HG03432 (cell line): ENCODE measurements at regions not wholly inside any gene's neighbourhood (a gene's known extent, or its start where the extent isn't known, plus 50 kb on each side); places are given as distances from the start of the nearest gene placed in this dataset.
"Not testable (repeated sequence)": the region's sequence is repeated elsewhere in the genome, so short reads cannot be mapped to it uniquely, and the experiment has no call there.

ENCODE experiments used
- ATAC-seq: cut with Tn5 transposase; IDR thresholded peaks from one replicate; pipeline ENCODE4 v1.9.1; 2021; ENCODE audit warnings: mild to moderate bottlenecking, moderate library complexity; ENCODE audit not compliant: unreplicated experiment

DNA sequence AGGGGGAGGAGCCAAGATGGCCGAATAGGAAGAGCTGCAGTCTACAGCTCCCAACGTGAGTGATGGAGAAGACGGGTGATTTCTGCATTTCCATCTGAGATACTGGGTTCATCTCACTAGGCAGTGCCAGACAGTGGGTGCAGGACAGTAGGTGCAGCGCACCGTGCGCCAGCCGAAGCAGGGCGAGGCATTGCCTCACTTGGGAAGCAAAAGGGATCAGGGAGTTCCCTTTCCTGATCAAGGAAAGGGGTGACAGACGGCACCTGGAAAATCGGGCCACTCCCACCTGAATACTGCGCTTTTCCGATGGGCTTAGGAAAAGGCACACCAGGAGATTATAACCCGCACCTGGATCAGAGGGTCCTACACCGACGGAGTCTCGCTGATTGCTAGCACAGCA is 121.1 kb upstream of the SESTD1 start:
- not testable (repeated sequence) for ATAC-seq

GRCh38 chr2:179383975-179384374 is 119.3 kb upstream of the SESTD1 start:
- ATAC-seq = no peak

- no peak for ATAC-seq
These were observed 112.7 kb upstream of the SESTD1 start for GRCh38 chr2:179377296-179377695.

GRCh38 chr2:179376881-179377280 is 112.2 kb upstream of the SESTD1 start:
- no peak for ATAC-seq

GRCh38 chr2:179373816-179374215 is 109.2 kb upstream of the SESTD1 start:
- no peak for ATAC-seq

- ATAC-seq = not testable (repeated sequence)
These were observed 100.9 kb upstream of the SESTD1 start for GRCh38 chr2:179365561-179365960.

DNA sequence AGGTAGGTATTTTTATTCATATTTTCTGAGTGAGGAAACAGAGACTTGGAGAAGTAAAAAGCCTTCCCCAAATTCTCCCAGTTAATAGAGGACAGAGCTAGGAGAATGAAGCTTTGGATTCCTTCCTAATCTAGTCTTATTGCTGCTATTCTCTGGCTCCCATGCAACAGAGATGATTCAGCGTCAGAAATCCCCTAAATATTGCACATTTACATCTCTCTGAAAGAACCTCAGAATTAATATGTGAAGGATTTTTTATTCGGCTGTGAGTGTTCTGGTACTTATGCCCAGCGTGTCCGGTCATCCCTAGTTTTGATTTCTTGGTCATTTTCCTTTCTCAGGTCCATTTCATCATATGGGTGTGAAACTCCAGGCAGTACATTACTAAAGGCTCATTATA is 91.2 kb upstream of the SESTD1 start:
- no peak for ATAC-seq

- ATAC-seq = no peak
These were observed 90.3 kb upstream of the SESTD1 start for GRCh38 chr2:179354739-179355537.

DNA sequence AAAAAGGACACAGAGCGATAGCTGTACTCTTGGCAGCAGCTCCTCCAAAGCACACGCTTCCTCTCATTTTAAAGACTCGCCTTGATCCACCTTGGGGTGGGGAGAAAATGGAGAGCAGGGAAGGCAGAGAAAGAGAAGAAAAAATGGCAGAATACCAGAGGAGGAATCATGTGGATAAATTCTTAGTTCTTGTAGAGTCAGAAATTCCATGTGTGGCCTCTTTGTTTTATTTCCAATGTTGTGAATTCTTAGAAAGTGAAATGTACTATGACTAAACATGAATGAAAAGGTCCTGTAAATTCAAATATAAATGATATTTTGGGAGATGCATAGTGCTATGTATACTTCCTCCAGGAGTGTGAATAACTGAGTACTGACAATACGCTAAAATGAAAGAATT is 89.7 kb upstream of the SESTD1 start:
- ATAC-seq = no peak

DNA sequence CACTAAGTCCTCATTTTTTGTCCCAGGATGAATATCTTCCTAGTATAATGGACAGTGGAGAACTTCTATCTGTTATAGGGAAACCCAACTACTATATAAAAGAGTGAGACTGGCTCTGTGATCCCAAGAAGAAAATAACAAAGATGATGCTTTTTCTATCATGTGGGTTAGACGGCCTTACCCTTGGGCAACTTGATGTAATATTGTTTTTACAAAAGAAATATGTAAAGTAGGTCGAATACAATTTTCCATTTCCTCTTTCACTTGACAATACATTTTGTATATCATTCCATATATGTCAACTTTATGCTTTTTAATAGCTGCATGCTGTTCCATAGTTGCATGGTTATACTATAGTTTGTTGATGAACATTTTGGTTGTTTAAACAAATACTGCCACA is 87.5 kb upstream of the SESTD1 start:
- no peak for ATAC-seq

- ATAC-seq = no peak
These were observed 86.4 kb upstream of the SESTD1 start for GRCh38 chr2:179351057-179351456.

GRCh38 chr2:179349670-179350303 is 85.2 kb upstream of the SESTD1 start:
- peak; percentile 64 for ATAC-seq

- ATAC-seq = no peak
These were observed 84.3 kb upstream of the SESTD1 start for GRCh38 chr2:179348906-179349305.

- ATAC-seq = no peak
These were observed 80.3 kb upstream of the SESTD1 start for GRCh38 chr2:179344970-179345369.

DNA sequence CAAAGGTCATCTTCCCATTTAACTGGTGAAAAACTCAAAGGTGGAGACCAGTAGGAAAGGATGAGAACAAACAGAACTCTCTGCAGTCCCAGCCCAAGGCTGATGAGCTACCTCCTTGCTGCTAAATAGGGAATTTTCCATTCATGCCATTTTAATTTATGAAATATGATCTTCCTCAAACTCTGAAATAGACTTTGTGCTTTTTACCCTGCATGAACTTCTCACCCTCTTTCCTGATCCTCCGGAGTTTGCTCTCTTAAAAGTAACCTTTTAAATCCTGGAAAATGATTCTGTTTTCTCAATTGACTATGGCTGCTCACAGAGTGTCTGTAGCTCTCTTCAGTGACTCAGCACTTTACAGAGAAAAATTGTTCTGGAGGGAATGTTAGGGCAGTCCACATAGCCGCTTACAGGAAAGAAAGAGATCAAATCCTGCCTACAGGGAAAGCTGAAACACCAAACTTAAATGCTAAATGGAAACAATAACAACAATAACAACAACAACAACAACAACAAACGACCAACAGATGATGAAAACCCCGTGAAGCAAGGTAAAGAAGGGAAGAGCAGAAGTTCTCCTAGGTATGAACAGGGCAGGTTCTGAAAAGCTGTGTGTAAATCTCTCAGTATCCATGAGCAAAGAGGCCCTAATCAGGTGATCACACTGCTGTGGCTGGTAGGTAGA is 79.8 kb upstream of the SESTD1 start:
- ATAC-seq = no peak

DNA sequence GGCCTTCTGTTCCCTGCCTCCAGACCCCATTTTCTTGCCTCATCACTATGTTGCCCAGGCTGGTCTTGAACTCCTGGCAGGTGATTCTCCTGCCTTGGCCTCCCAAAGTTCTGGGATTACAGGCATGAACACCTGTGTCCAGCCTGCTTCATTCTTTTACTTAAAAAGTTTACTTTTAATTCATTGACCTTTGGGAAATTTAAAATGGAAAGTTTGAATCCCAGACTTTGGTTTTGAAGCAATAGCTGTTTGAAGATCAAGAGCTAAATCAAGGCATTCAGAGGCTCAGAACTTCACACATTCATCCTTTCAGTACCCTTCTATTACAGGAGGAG is 79.3 kb upstream of the SESTD1 start:
- ATAC-seq = no peak

GRCh38 chr2:179341152-179341866 is 76.7 kb upstream of the SESTD1 start:
- ATAC-seq = no peak

DNA sequence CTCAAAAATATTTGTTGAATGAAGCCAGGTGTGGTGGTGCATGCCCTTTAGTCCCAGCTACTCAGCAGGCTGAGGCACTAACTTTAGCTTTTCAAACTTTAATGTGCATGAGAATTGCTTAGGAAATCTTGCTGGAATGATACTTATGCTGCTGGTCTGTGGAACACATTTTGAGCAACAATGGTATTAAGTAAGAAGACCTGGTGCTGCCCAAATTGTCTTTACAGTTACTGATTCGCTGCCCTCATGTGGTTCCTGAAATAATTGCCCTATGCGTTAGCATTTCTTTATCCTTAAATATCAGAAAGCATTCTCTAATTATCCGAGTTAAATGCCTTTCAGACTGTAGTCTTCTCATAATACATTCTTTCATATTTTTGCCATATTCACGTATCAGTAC is 76.0 kb upstream of the SESTD1 start:
- ATAC-seq = no peak

DNA sequence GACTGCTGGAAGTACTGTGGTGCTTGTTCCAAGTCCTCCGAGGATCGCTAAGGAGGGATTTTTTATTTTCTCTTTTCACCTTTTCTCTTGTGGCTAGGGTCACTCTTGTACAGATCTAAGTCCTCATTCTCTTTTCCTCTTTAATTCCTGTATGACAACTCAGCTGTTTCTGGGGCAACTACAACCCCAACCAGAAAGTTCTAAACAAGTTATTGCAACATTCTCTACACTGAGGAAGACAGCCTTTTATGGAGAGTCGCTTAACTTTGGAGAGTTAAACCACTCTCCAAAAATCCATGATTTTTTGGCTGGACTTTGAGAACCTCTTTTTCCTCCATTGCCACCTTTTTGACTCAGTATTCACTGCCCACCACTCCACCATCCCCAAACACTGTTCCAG is 74.0 kb upstream of the SESTD1 start:
- no peak for ATAC-seq

- ATAC-seq = no peak
These were observed 72.3 kb upstream of the SESTD1 start for GRCh38 chr2:179336782-179337534.

- ATAC-seq = no peak
These were observed 71.1 kb upstream of the SESTD1 start for GRCh38 chr2:179335732-179336131.
